ENCODE measurements at regions not wholly inside any gene's neighbourhood (a gene's known extent, or its start where the extent isn't known, plus 50 kb on each side); places are given as distances from the start of the nearest gene placed in this dataset.

- no peak for TF ChIP-seq NFE2L1 (CRISPR knock-in tag; IDR thresholded peaks at IDR 0.05)
- TF ChIP-seq TEAD4 (CRISPR knock-in tag; IDR thresholded peaks at IDR 0.05), result no peak
- no peak for TF ChIP-seq CTCF (IDR thresholded peaks at IDR 0.05)
- no peak for TF ChIP-seq TP53 (CRISPR knock-in tag; IDR thresholded peaks at IDR 0.05)
- TF ChIP-seq ZNF121 (CRISPR knock-in tag; IDR thresholded peaks at IDR 0.05), result no peak
- TF ChIP-seq HMGXB4 (CRISPR knock-in tag; IDR thresholded peaks at IDR 0.05), result no peak
- TF ChIP-seq JUN (CRISPR knock-in tag; IDR thresholded peaks at IDR 0.05), result no peak
- no peak for TF ChIP-seq SMAD4 (CRISPR knock-in tag; IDR thresholded peaks at IDR 0.05)
- no peak for TF ChIP-seq PRRX2 (CRISPR knock-in tag; IDR thresholded peaks at IDR 0.05)
- TF ChIP-seq E2F1 (CRISPR knock-in tag; IDR thresholded peaks at IDR 0.05), result no peak
- TF ChIP-seq MXD4 (CRISPR knock-in tag; IDR thresholded peaks at IDR 0.05; ENCODE audit: borderline replicate concordance), result no peak
- no peak for TF ChIP-seq ATF2 (CRISPR knock-in tag; IDR thresholded peaks at IDR 0.05; ENCODE audit: borderline replicate concordance, low read depth)
- no peak for TF ChIP-seq ZNF512 (CRISPR knock-in tag; IDR thresholded peaks at IDR 0.05; ENCODE audit: borderline replicate concordance)
These were observed 375.2 kb upstream of the IRX2 start for GRCh38 chr5:3126639-3127038.

Measured in WTC11 (cell line).